ENCODE measurements at regions not wholly inside any gene's neighbourhood (a gene's known extent, or its start where the extent isn't known, plus 50 kb on each side); places are given as distances from the start of the nearest gene placed in this dataset.

DNA sequence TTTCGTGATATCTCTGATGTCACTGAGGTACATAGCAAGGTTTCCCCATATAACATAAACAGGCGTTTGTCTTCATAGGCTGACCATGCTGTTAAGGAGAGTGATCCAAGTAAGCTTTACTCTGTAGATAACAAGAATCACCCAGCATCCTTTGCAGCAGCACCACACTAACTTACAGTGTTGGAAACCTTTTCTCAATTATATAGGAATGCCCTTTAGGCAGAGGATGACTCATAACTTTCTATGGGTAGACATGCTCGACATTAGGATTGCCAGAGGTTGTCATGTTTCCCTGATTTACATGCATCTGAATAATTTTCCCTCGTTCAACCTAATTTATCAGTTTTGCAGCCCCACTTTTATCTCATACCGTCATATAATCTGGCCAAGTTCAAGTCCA lies 870.0 kb upstream of the CDH9 start:
- TF ChIP-seq NANOG (IDR thresholded peaks at IDR 0.05; ENCODE audit: borderline replicate concordance) (no peak), ZNF462 (CRISPR knock-in tag; IDR thresholded peaks at IDR 0.05) (no peak), ETS1 (IDR thresholded peaks at IDR 0.05) (no peak), STAT1 (IDR thresholded peaks at IDR 0.05; ENCODE audit: unreplicated experiment) (no peak), ZNF114 (CRISPR knock-in tag; IDR thresholded peaks at IDR 0.05) (no peak), ZNF331 (CRISPR knock-in tag; IDR thresholded peaks at IDR 0.05; ENCODE audit: low read depth) (no peak), CREB1 (CRISPR knock-in tag; IDR thresholded peaks at IDR 0.05; ENCODE audit: low read depth) (no peak), EZH2phosphoT487 (IDR thresholded peaks at IDR 0.05; ENCODE audit: unreplicated experiment) (no peak), EZH2 (IDR thresholded peaks at IDR 0.05; ENCODE audit: low read depth, unreplicated experiment) (no peak), POLR2AphosphoS5 (IDR thresholded peaks at IDR 0.05; ENCODE audit: low read depth) (no peak), JUNB (IDR thresholded peaks at IDR 0.05; ENCODE audit: unreplicated experiment) (no peak)
- TF ChIP-seq, protein P1, sequence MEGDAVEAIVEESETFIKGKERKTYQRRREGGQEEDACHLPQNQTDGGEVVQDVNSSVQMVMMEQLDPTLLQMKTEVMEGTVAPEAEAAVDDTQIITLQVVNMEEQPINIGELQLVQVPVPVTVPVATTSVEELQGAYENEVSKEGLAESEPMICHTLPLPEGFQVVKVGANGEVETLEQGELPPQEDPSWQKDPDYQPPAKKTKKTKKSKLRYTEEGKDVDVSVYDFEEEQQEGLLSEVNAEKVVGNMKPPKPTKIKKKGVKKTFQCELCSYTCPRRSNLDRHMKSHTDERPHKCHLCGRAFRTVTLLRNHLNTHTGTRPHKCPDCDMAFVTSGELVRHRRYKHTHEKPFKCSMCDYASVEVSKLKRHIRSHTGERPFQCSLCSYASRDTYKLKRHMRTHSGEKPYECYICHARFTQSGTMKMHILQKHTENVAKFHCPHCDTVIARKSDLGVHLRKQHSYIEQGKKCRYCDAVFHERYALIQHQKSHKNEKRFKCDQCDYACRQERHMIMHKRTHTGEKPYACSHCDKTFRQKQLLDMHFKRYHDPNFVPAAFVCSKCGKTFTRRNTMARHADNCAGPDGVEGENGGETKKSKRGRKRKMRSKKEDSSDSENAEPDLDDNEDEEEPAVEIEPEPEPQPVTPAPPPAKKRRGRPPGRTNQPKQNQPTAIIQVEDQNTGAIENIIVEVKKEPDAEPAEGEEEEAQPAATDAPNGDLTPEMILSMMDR (conservative IDR thresholded peaks at IDR 0.05; ENCODE audit: low read depth in 2 of 2) = no peak
- TF ChIP-seq, protein P2, sequence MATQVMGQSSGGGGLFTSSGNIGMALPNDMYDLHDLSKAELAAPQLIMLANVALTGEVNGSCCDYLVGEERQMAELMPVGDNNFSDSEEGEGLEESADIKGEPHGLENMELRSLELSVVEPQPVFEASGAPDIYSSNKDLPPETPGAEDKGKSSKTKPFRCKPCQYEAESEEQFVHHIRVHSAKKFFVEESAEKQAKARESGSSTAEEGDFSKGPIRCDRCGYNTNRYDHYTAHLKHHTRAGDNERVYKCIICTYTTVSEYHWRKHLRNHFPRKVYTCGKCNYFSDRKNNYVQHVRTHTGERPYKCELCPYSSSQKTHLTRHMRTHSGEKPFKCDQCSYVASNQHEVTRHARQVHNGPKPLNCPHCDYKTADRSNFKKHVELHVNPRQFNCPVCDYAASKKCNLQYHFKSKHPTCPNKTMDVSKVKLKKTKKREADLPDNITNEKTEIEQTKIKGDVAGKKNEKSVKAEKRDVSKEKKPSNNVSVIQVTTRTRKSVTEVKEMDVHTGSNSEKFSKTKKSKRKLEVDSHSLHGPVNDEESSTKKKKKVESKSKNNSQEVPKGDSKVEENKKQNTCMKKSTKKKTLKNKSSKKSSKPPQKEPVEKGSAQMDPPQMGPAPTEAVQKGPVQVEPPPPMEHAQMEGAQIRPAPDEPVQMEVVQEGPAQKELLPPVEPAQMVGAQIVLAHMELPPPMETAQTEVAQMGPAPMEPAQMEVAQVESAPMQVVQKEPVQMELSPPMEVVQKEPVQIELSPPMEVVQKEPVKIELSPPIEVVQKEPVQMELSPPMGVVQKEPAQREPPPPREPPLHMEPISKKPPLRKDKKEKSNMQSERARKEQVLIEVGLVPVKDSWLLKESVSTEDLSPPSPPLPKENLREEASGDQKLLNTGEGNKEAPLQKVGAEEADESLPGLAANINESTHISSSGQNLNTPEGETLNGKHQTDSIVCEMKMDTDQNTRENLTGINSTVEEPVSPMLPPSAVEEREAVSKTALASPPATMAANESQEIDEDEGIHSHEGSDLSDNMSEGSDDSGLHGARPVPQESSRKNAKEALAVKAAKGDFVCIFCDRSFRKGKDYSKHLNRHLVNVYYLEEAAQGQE (IDR thresholded peaks at IDR 0.05; ENCODE audit: unreplicated experiment) = no peak
- no peaks in the 10 kb centered on the region for H3K36me3 ChIP-seq (ENCODE audit: insufficient read depth)
- H3K27me3 ChIP-seq (ENCODE audit: insufficient read depth) = no peaks in the 10 kb centered on the region
- no peaks in the 10 kb centered on the region for H3K79me2 ChIP-seq (replicated peaks; ENCODE audit: insufficient read depth)
- H3K9me2 ChIP-seq (ENCODE audit: insufficient read depth) = no peaks in the 10 kb centered on the region
- Mint-ChIP-seq H3K27me3 (ENCODE audit: insufficient read depth, low read depth, poor library complexity) (no peaks in the 10 kb centered on the region), H3K4me1 (no peaks in the 10 kb centered on the region), H3K9me3 (no peaks in the 10 kb centered on the region), H3K4me3 (no peak overlapping the region), H3K36me3 (ENCODE audit: low read depth) (no peaks in the 10 kb centered on the region), H3K27ac (no peak overlapping the region)
- no peak for DNase-seq (ENCODE audit: low spot score)
- no peaks in the 10 kb centered on the region for H3K4me1 ChIP-seq (ENCODE audit: insufficient read depth)
- no peak overlapping the region for H3K4me2 ChIP-seq
- H3K4me3 ChIP-seq = no peak overlapping the region
- no peak overlapping the region for H2AFZ ChIP-seq
- no peaks in the 10 kb centered on the region for H3F3A ChIP-seq (replicated peaks; ENCODE audit: low read depth)
- no peaks in the 10 kb centered on the region for H4K20me1 ChIP-seq (replicated peaks; ENCODE audit: insufficient read depth)
- H3K27ac ChIP-seq (ENCODE audit: low read depth) = no peak overlapping the region
- ATAC-seq = no peak

Data from GM23338 (cell line).